Progenitor cell of endocrine pancreas (in vitro differentiated cells): ENCODE measurements at regions not wholly inside any gene's neighbourhood (a gene's known extent, or its start where the extent isn't known, plus 50 kb on each side); places are given as distances from the start of the nearest gene placed in this dataset.

Source experiments
- DNase-seq: peaks from one replicate; pipeline ENCODE4 v3.0.0; 2021; ENCODE audit warnings: low spot score; ENCODE audit not compliant: unreplicated experiment
- H3K27ac Mint-ChIP-seq: 2 replicates; pipeline ENCODE4 v1.8.0; 2021; ENCODE audit warnings: mild to moderate bottlenecking, moderate library complexity, mixed read lengths
- H3K27me3 Mint-ChIP-seq: 2 replicates; pipeline ENCODE4 v1.8.0; 2021; ENCODE audit warnings: mixed read lengths
- H3K36me3 Mint-ChIP-seq: 2 replicates; pipeline ENCODE4 v1.8.0; 2022; ENCODE audit warnings: mixed read lengths; ENCODE audit not compliant: insufficient read depth
- H3K4me1 Mint-ChIP-seq: 2 replicates; pipeline ENCODE4 v1.8.0; 2021; ENCODE audit warnings: low read depth, mixed read lengths
- H3K4me3 Mint-ChIP-seq: 2 replicates; pipeline ENCODE4 v1.8.0; 2021; ENCODE audit warnings: low read depth, mild to moderate bottlenecking, moderate library complexity, mixed read lengths
- H3K9me3 Mint-ChIP-seq: 2 replicates; pipeline ENCODE4 v1.8.0; 2021; ENCODE audit warnings: low read depth, mixed read lengths
- CTCF ChIP-seq: fragments of 200-600 bp; sonication (generic); IDR thresholded peaks from one replicate; pipeline ENCODE4 v1.5.0; 2021; ENCODE audit warnings: antibody characterized with exemption, mild to moderate bottlenecking; ENCODE audit not compliant: unreplicated experiment

DNA sequence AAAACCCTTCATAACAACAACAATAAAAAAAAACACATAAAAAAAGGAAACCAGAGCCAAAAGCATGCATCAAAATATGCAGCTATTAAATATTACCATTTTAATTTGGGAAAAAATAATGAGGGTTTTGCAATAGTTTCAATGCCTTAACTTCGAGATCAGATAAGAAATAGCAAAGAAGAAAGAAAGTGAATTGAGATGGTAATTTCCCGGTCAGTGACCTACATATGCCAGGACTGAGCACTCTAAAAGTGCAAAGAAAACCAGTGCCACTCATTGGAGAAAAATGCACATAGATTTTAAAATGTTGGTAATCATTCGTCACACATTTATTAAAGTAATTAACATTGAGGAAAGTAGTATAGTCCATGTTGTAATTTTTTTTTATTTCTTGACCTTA lies 944.2 kb downstream of the EFNB2 start:
- Mint-ChIP-seq H3K4me3 (no peak overlapping the region), H3K36me3 (no peaks in the 10 kb centered on the region), H3K27ac (no peak overlapping the region), H3K4me1 (no peaks in the 10 kb centered on the region), H3K27me3 (no peaks in the 10 kb centered on the region), H3K9me3 (no peaks in the 10 kb centered on the region)
- TF ChIP-seq CTCF, result no peak
- no peak for DNase-seq

DNA sequence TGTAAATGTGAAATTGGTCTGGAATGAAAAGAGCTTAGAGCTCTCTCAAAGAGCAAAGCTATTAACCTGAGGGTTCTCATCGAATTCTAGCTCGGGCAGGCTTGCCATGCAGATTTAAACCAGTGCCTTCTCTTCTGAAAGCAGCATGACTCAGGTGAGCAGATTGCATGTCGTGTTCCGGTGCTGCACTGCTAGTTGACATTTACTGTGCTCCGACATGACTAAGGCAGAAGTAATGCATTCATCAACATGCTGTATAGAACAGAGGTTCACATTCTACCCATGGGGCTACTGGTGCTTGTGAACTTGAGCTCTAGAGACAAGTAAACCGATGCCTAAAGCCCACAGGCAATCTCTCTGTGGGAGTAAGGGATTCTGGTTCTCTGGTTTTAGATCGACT lies 947.7 kb downstream of the EFNB2 start:
- H3K4me3 Mint-ChIP-seq, result no peak overlapping the region
- H3K4me1 Mint-ChIP-seq, result no peaks in the 10 kb centered on the region
- H3K27ac Mint-ChIP-seq, result no peak overlapping the region
- TF ChIP-seq CTCF, result no peak
- H3K9me3 Mint-ChIP-seq, result no peaks in the 10 kb centered on the region
- no peak for DNase-seq
- no peaks in the 10 kb centered on the region for H3K36me3 Mint-ChIP-seq
- H3K27me3 Mint-ChIP-seq, result no peaks in the 10 kb centered on the region

DNA sequence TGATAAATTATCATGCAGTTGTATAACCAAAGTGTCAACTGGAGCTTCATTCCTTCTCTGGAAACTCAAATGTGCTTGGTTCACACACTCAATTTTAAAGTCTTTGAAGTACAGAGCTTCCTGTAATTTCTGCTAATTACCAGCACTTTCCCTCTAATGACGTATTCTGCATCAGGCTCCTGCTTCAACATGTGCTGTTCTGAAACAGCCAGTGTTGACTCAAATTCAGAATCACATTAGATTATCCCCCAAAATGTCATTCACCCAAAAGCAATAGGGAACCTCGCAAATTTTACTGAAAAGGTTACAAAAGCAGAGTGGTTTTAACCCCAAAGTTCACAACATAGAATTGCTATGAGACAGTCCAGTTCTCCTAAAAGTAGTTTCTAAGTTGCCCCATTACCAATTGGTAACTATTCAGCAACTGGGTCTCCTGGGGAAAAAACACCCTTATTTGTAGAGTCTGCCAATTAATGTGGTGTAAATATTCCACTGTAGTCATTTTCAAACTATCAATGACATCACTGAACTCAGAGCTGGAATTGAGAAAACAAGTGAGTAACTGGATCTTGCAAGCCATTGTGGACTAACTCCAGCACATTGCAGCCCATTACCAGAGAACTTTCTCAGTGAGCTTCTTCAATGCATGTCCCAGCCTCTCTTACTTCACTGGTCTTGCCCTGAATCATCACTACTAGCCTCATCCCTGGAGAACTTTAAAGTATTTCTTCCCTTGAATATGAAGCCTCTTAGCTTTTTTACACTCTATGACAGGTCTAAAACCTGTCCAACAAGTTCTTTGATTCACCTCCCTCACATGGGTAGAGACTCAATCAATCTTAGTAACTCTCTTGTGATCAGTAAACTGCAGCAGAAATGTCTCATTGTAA lies 955.4 kb downstream of the EFNB2 start:
- H3K36me3 Mint-ChIP-seq, result no peaks in the 10 kb centered on the region
- H3K27ac Mint-ChIP-seq, result no peak overlapping the region
- no peak for TF ChIP-seq CTCF
- peaks cover 7% of the 10 kb centered on the region for H3K4me1 Mint-ChIP-seq
- no peaks in the 10 kb centered on the region for H3K27me3 Mint-ChIP-seq
- peaks cover 4% of the 10 kb centered on the region for H3K9me3 Mint-ChIP-seq
- no peak overlapping the region for H3K4me3 Mint-ChIP-seq
- DNase-seq, result no peak

DNA sequence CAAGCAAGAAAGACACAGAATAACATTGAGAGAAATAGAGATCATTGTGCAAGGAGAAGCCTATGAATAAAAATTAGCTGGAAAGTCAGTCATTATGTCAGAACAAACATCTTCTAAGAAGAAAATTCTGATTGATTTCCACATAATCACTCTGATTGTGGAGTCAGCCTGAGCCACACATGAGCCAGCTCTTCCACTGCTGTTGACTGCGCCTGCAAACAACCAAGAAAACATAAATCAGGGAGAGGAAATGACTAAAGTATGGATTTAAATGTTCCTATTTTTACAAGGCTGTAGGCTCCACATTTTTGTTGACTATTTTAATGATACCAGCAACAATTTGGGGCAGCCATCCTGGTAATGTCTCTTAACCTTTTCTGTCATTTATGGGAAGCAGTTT lies 962.3 kb downstream of the EFNB2 start:
- Mint-ChIP-seq H3K36me3 (peaks cover 2% of the 10 kb centered on the region), H3K4me3 (no peak overlapping the region), H3K27me3 (no peaks in the 10 kb centered on the region), H3K4me1 (peaks cover 1% of the 10 kb centered on the region), H3K27ac (no peak overlapping the region), H3K9me3 (peaks cover 11% of the 10 kb centered on the region)
- TF ChIP-seq CTCF, result no peak
- no peak for DNase-seq

- H3K36me3 Mint-ChIP-seq, result peaks cover 2% of the 10 kb centered on the region
- no peak for TF ChIP-seq CTCF
- peaks cover 6% of the 10 kb centered on the region for H3K27me3 Mint-ChIP-seq
- H3K4me1 Mint-ChIP-seq, result peaks cover 1% of the 10 kb centered on the region
- no peak for DNase-seq
- H3K4me3 Mint-ChIP-seq, result no peak overlapping the region
- no peak overlapping the region for H3K27ac Mint-ChIP-seq
- H3K9me3 Mint-ChIP-seq, result peaks cover 11% of the 10 kb centered on the region
These were observed 963.1 kb downstream of the EFNB2 start for GRCh38 chr13:105572401-105572800.
